ENCODE measurements at regions not wholly inside any gene's neighbourhood (a gene's known extent, or its start where the extent isn't known, plus 50 kb on each side); places are given as distances from the start of the nearest gene placed in this dataset.

- no peaks in the 10 kb centered on the region for H3K9me3 ChIP-seq
- H3K36me3 ChIP-seq, result no peaks in the 10 kb centered on the region
- no peaks in the 10 kb centered on the region for H3K4me1 ChIP-seq
- DNase-seq (ENCODE audit: low spot score in 2 of 2), result no peak
- intact Hi-C loops (cut with DNase I), result no loop called here
- no peak for TF ChIP-seq CTCF (IDR thresholded peaks at IDR 0.05)
- no peak overlapping the region for H3K27ac ChIP-seq
- H3K4me3 ChIP-seq, result no peak overlapping the region
- no peaks in the 10 kb centered on the region for H3K27me3 ChIP-seq
These were observed 185.9 kb upstream of the SULF2 start for GRCh38 chr20:47971058-47971791.

- DNase-seq (ENCODE audit: low spot score in 2 of 2), result no peak
- no peak for TF ChIP-seq CTCF (IDR thresholded peaks at IDR 0.05)
- Histone ChIP-seq H3K36me3 (no peaks in the 10 kb centered on the region), H3K4me3 (no peak overlapping the region), H3K27ac (no peak overlapping the region), H3K4me1 (no peaks in the 10 kb centered on the region), H3K27me3 (no peaks in the 10 kb centered on the region), H3K9me3 (no peaks in the 10 kb centered on the region)
- intact Hi-C loops (cut with DNase I), result no loop called here
These were observed 185.1 kb upstream of the SULF2 start for GRCh38 chr20:47970282-47970903.

GRCh38 chr20:47969426-47969825 lies 184.1 kb upstream of the SULF2 start:
- Histone ChIP-seq H3K36me3 (no peaks in the 10 kb centered on the region), H3K4me3 (no peak overlapping the region), H3K27ac (no peak overlapping the region), H3K27me3 (no peaks in the 10 kb centered on the region), H3K9me3 (no peaks in the 10 kb centered on the region), H3K4me1 (no peaks in the 10 kb centered on the region)
- TF ChIP-seq CTCF (IDR thresholded peaks at IDR 0.05), result no peak
- intact Hi-C loops (cut with DNase I), result no loop called here
- DNase-seq (ENCODE audit: low spot score in 2 of 2), result no peak

- intact Hi-C loops (cut with DNase I), result no loop called here
- Histone ChIP-seq H3K27me3 (no peaks in the 10 kb centered on the region), H3K36me3 (no peaks in the 10 kb centered on the region), H3K9me3 (no peaks in the 10 kb centered on the region), H3K27ac (no peak overlapping the region), H3K4me3 (no peak overlapping the region), H3K4me1 (no peaks in the 10 kb centered on the region)
- DNase-seq (ENCODE audit: low spot score in 2 of 2), result no peak
- TF ChIP-seq CTCF (IDR thresholded peaks at IDR 0.05), result no peak
These were observed 183.4 kb upstream of the SULF2 start for GRCh38 chr20:47968541-47969310.

- intact Hi-C loops (cut with DNase I), result no loop called here
- Histone ChIP-seq H3K9me3 (no peaks in the 10 kb centered on the region), H3K4me1 (no peaks in the 10 kb centered on the region), H3K27ac (no peak overlapping the region), H3K27me3 (no peaks in the 10 kb centered on the region), H3K4me3 (no peak overlapping the region), H3K36me3 (no peaks in the 10 kb centered on the region)
- DNase-seq (ENCODE audit: low spot score in 2 of 2), result no peak
- no peak for TF ChIP-seq CTCF (IDR thresholded peaks at IDR 0.05)
These were observed 178.9 kb upstream of the SULF2 start for GRCh38 chr20:47964149-47964548.

All from ascending aorta (tissue), 2 donors.